Lung (tissue), 11 donors: ENCODE measurements at regions not wholly inside any gene's neighbourhood (a gene's known extent, or its start where the extent isn't known, plus 50 kb on each side); places are given as distances from the start of the nearest gene placed in this dataset.

ENCODE experiments used
- ATAC-seq: fragments of 200-7000 bp; cut with Tn5 transposase; one replicate; pipeline ENCODE4 v1.9.1; 2020; ENCODE audit warnings: moderate number of reproducible peaks; ENCODE audit not compliant: insufficient read depth, low FRiP score
- DNase-seq, 3 donors: peaks; one replicate each; pipeline ENCODE4 v3.0.0-alpha.2; 2013 to 2017
- H3K27ac ChIP-seq, 2 donors: one replicate each; pipeline ENCODE4 v1.5.1; 2013; ENCODE audit warnings: mild to moderate bottlenecking in 2 of 2, moderate library complexity in 2 of 2, control low read depth in 1 of 2, inconsistent platforms in 1 of 2, low read depth in 1 of 2, low read length in 1 of 2
- H3K27me3 ChIP-seq, 3 donors: one replicate each; pipeline ENCODE4 v1.5.1; 2013; ENCODE audit warnings: low read length in 2 of 3; ENCODE audit not compliant: control insufficient read depth in 3 of 3, insufficient read depth in 3 of 3
- H3K36me3 ChIP-seq, 4 donors: one replicate each; pipeline ENCODE4 v1.5.1; 2013; ENCODE audit warnings: low read length in 4 of 4, mild to moderate bottlenecking in 1 of 4, moderate library complexity in 1 of 4; ENCODE audit not compliant: control insufficient read depth in 4 of 4, insufficient read depth in 4 of 4
- H3K4me1 ChIP-seq, 5 donors: one replicate each; pipeline ENCODE4 v1.5.1; 2013; ENCODE audit warnings: low read length in 5 of 5, mild to moderate bottlenecking in 2 of 5, moderate library complexity in 1 of 5; ENCODE audit not compliant: control insufficient read depth in 5 of 5, insufficient read depth in 5 of 5
- H3K4me3 ChIP-seq: one replicate; pipeline ENCODE4 v1.5.1; 2013; ENCODE audit warnings: mild to moderate bottlenecking, control low read depth, moderate library complexity
- H3K9ac ChIP-seq, 2 donors: one replicate each; pipeline ENCODE4 v1.5.1; 2013; ENCODE audit warnings: low read length in 2 of 2, control low read depth in 1 of 2; ENCODE audit not compliant: insufficient read depth in 1 of 2
- H3K9me3 ChIP-seq, 4 donors: one replicate each; pipeline ENCODE4 v1.5.1; 2013; ENCODE audit warnings: low read length in 3 of 4, mild to moderate bottlenecking in 1 of 4, moderate library complexity in 1 of 4; ENCODE audit not compliant: control insufficient read depth in 4 of 4, insufficient read depth in 3 of 4
- WGBS, 2 donors: extraction: QIAGEN DNeasy Blood & Tissue Kit; methylation state at CpG; one replicate each; pipeline ENCODE4 v1.1.7; 2013; 5-methylcytosine and 5-hydroxymethylcytosine counted together
- TF ChIP-seq, protein P1 (sequence below): IDR thresholded peaks from 2 replicates; pipeline ENCODE4 v1.5.1; 2012; ENCODE audit warnings: mild to moderate bottlenecking; ENCODE audit errors: control extremely low read depth, extremely low read depth
- donor health status: control.
- donor health status: control.
- donor health status: Bipolar disorder and iron deficiency.
- donor health status: healthy.
- donor health status: DM: yes; HTN: yes; CAD: no.

DNA sequence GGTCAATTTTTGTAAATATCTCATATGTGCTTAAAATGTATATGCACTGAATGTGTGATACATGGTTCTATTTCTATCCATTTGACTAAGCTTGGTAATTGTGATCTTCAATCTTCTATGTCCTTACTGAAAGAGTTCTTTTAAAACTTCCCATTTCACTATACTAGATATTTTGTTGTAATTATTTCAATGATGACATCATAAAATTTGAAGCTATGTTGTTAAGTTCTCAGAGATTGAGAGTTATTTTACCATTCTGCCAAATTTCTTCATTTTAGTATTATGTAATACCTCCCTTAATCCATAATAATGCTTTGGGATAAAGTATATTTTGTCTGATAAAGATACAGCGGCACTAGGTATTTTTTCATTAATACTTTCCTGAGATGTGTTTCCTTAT lies 1307.3 kb downstream of the RPA4 start:
- Histone ChIP-seq H3K9me3 (no peaks in the 10 kb centered on the region), H3K36me3 (no peaks in the 10 kb centered on the region), H3K4me1 (no peaks in the 10 kb centered on the region), H3K9ac (no peak overlapping the region), H3K27me3 (peaks cover 0 to 8% (median 0%) of the 10 kb centered on the region in 3 donors), H3K4me3 (no peak overlapping the region), H3K27ac (no peak overlapping the region)
- DNase-seq, result no peak
- TF ChIP-seq, protein P1, sequence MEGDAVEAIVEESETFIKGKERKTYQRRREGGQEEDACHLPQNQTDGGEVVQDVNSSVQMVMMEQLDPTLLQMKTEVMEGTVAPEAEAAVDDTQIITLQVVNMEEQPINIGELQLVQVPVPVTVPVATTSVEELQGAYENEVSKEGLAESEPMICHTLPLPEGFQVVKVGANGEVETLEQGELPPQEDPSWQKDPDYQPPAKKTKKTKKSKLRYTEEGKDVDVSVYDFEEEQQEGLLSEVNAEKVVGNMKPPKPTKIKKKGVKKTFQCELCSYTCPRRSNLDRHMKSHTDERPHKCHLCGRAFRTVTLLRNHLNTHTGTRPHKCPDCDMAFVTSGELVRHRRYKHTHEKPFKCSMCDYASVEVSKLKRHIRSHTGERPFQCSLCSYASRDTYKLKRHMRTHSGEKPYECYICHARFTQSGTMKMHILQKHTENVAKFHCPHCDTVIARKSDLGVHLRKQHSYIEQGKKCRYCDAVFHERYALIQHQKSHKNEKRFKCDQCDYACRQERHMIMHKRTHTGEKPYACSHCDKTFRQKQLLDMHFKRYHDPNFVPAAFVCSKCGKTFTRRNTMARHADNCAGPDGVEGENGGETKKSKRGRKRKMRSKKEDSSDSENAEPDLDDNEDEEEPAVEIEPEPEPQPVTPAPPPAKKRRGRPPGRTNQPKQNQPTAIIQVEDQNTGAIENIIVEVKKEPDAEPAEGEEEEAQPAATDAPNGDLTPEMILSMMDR, result no peak
- WGBS, 2 donors, result 85 to 89% methylated on average over 1 of the region's 1 CpG
- no peak for ATAC-seq

DNA sequence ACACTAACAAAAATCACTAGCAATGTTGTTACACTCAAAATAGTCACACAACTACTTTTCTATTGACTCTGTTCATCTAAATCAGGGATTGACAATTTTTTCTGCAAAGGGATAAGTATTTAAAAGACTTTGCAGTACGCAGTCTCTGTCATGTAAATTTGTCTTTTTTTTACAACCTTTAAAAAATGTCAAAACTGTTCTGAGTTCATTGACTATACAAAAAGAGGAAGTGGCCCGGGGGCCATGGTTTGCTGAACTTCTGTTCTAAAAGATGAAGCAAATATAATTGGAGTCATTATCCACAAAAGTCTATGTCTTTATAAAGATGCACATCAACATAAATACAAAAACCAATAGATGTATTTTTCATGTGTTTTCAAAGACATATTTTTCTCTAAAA lies 1310.3 kb downstream of the RPA4 start:
- H3K9me3 ChIP-seq, result no peaks in the 10 kb centered on the region
- 31 to 65% methylated on average over 2 of the region's 2 CpGs for WGBS, 2 donors
- no peaks in the 10 kb centered on the region for H3K36me3 ChIP-seq
- ATAC-seq, result no peak
- H3K27ac ChIP-seq, result no peak overlapping the region
- H3K4me1 ChIP-seq, result no peaks in the 10 kb centered on the region
- H3K4me3 ChIP-seq, result no peak overlapping the region
- TF ChIP-seq, protein P1, result no peak
- H3K9ac ChIP-seq, result no peak overlapping the region
- peaks cover 0 to 4% (median 0%) of the 10 kb centered on the region in 3 donors for H3K27me3 ChIP-seq
- no peak for DNase-seq

DNA sequence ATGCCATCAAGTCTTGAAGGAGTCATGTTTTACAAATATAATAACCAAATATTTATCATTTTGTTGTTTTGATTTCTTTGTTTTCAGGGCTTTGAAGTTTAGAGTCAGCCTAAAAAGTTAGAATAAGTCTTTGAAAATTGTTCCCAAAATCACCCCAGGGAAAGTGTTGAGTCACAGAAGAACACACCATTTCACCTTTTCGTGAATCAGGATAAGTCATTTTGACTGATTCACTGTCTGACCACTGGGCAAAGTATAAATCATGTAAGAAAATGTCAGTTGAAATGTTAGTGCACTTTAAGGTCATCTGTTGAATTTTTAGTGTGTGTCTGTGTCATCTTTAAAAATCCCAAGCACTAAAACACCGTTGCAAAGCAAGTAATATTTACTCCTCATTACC lies 1320.1 kb downstream of the RPA4 start:
- TF ChIP-seq, protein P1, result no peak
- no peaks in the 10 kb centered on the region for H3K36me3 ChIP-seq
- peaks cover 0 to 13% (median 0%) of the 10 kb centered on the region in 3 donors for H3K27me3 ChIP-seq
- no peak overlapping the region for H3K4me3 ChIP-seq
- no peaks in the 10 kb centered on the region for H3K9me3 ChIP-seq
- ATAC-seq, result no peak
- H3K9ac ChIP-seq, result no peak overlapping the region
- no peak overlapping the region for H3K27ac ChIP-seq
- H3K4me1 ChIP-seq, result no peaks in the 10 kb centered on the region
- no peak for DNase-seq
- WGBS, 2 donors, result 62 to 75% methylated on average over 2 of the region's 2 CpGs

DNA sequence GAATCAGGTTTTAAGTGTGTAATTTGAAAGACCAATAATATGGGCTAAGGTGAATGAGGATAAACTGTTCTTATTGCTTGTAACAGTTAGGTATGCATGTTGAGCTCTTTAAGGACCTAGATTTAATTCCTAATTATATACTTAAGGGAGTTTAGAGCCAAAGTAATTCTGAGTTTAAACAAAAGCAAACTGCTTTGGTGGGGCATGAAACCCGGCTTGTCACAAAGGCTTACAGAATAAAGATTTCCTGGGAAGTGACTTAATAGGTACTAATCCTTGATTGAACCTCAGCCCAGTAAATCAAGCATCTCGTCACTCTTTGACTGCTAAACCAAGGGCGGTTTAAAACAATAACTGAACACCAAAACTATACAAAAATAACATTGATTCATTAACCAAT lies 1324.2 kb downstream of the RPA4 start:
- TF ChIP-seq, protein P1, result no peak
- no peak overlapping the region for H3K27ac ChIP-seq
- no peaks in the 10 kb centered on the region for H3K36me3 ChIP-seq
- no peak for ATAC-seq
- 74 to 79% methylated on average over 3 of the region's 3 CpGs for WGBS, 2 donors
- peaks cover 0 to 14% (median 0%) of the 10 kb centered on the region in 3 donors for H3K27me3 ChIP-seq
- peaks cover 0 to 5% (median 0%) of the 10 kb centered on the region in 4 donors for H3K9me3 ChIP-seq
- H3K9ac ChIP-seq, result no peak overlapping the region
- DNase-seq, result no peak
- H3K4me3 ChIP-seq, result no peak overlapping the region
- H3K4me1 ChIP-seq, result no peaks in the 10 kb centered on the region
